Activated naive CD4-positive, alpha-beta T cell treated with anti-CD3 and anti-CD28 coated beads, Interleukin-2, amount 50 U/mL, for 24 hours (primary cell): ENCODE measurements at regions not wholly inside any gene's neighbourhood (a gene's known extent, or its start where the extent isn't known, plus 50 kb on each side); places are given as distances from the start of the nearest gene placed in this dataset.

Experiments used
- H3K27ac Mint-ChIP-seq: one replicate; pipeline ENCODE4 v1.8.0; 2021; ENCODE audit warnings: mild to moderate bottlenecking, mixed read lengths
- H3K27me3 Mint-ChIP-seq: one replicate; pipeline ENCODE4 v1.8.0; 2021; ENCODE audit warnings: mixed read lengths
- H3K36me3 Mint-ChIP-seq: one replicate; pipeline ENCODE4 v1.8.0; 2021; ENCODE audit warnings: mixed read lengths
- H3K4me1 Mint-ChIP-seq: one replicate; pipeline ENCODE4 v1.8.0; 2021; ENCODE audit warnings: mixed read lengths
- H3K4me3 Mint-ChIP-seq: one replicate; pipeline ENCODE4 v1.8.0; 2021; ENCODE audit warnings: mild to moderate bottlenecking, mixed read lengths
- H3K9me3 Mint-ChIP-seq: one replicate; pipeline ENCODE4 v1.8.0; 2021; ENCODE audit warnings: mixed read lengths

GRCh38 chr17:5809056-5809455, 224.7 kb upstream of the NLRP1 start:
- Mint-ChIP-seq H3K36me3 (peaks cover 7% of the 10 kb centered on the region), H3K4me1 (no peaks in the 10 kb centered on the region), H3K27me3 (peaks cover 9% of the 10 kb centered on the region), H3K27ac (no peak overlapping the region), H3K9me3 (peaks cover 9% of the 10 kb centered on the region), H3K4me3 (no peak overlapping the region)

GRCh38 chr17:5809580-5810188, 225.4 kb upstream of the NLRP1 start:
- no peak overlapping the region for H3K4me3 Mint-ChIP-seq
- H3K27ac Mint-ChIP-seq: no peak overlapping the region
- no peaks in the 10 kb centered on the region for H3K4me1 Mint-ChIP-seq
- peaks cover 7% of the 10 kb centered on the region for H3K36me3 Mint-ChIP-seq
- peaks cover 8% of the 10 kb centered on the region for H3K27me3 Mint-ChIP-seq
- H3K9me3 Mint-ChIP-seq: peaks cover 9% of the 10 kb centered on the region

GRCh38 chr17:5812590-5812989, 228.3 kb upstream of the NLRP1 start:
- H3K9me3 Mint-ChIP-seq: peaks cover 9% of the 10 kb centered on the region
- peaks cover 7% of the 10 kb centered on the region for H3K27me3 Mint-ChIP-seq
- no peaks in the 10 kb centered on the region for H3K4me1 Mint-ChIP-seq
- peaks cover 7% of the 10 kb centered on the region for H3K36me3 Mint-ChIP-seq
- H3K4me3 Mint-ChIP-seq: no peak overlapping the region
- no peak overlapping the region for H3K27ac Mint-ChIP-seq

- Mint-ChIP-seq H3K4me3 (no peak overlapping the region), H3K36me3 (peaks cover 7% of the 10 kb centered on the region), H3K4me1 (no peaks in the 10 kb centered on the region), H3K9me3 (peaks cover 9% of the 10 kb centered on the region), H3K27ac (no peak overlapping the region), H3K27me3 (peaks cover 11% of the 10 kb centered on the region)
These were observed 229.0 kb upstream of the NLRP1 start for GRCh38 chr17:5813357-5813756.

- peaks cover 15% of the 10 kb centered on the region for H3K27me3 Mint-ChIP-seq
These were observed 231.1 kb upstream of the NLRP1 start for GRCh38 chr17:5815396-5815795.

GRCh38 chr17:5816491-5817070, 232.3 kb upstream of the NLRP1 start:
- Mint-ChIP-seq H3K27me3 (peaks cover 10% of the 10 kb centered on the region), H3K36me3 (no peaks in the 10 kb centered on the region), H3K4me1 (no peaks in the 10 kb centered on the region), H3K4me3 (no peak overlapping the region), H3K27ac (no peak overlapping the region), H3K9me3 (no peaks in the 10 kb centered on the region)

More at GRCh38 chr17:5815396-5815795, 231.1 kb upstream of the NLRP1 start:
- no peak overlapping the region for H3K4me3 Mint-ChIP-seq
- H3K4me1 Mint-ChIP-seq: no peaks in the 10 kb centered on the region
- H3K9me3 Mint-ChIP-seq: peaks cover 9% of the 10 kb centered on the region
- no peak overlapping the region for H3K27ac Mint-ChIP-seq
- peaks cover 7% of the 10 kb centered on the region for H3K36me3 Mint-ChIP-seq

GRCh38 chr17:5817475-5818395, 233.4 kb upstream of the NLRP1 start:
- Mint-ChIP-seq H3K27me3 (peaks cover 10% of the 10 kb centered on the region), H3K4me3 (no peak overlapping the region), H3K27ac (no peak overlapping the region), H3K36me3 (no peaks in the 10 kb centered on the region), H3K9me3 (no peaks in the 10 kb centered on the region), H3K4me1 (no peaks in the 10 kb centered on the region)

- Mint-ChIP-seq H3K27me3 (peaks cover 10% of the 10 kb centered on the region), H3K4me3 (no peak overlapping the region)
These were observed 235.1 kb upstream of the NLRP1 start for GRCh38 chr17:5819396-5819795.

GRCh38 chr17:5819921-5820685, 235.8 kb upstream of the NLRP1 start:
- Mint-ChIP-seq H3K27ac (peak overlapping the region; percentile 65), H3K4me3 (no peak overlapping the region), H3K27me3 (peaks cover 10% of the 10 kb centered on the region), H3K36me3 (no peaks in the 10 kb centered on the region), H3K9me3 (no peaks in the 10 kb centered on the region), H3K4me1 (no peaks in the 10 kb centered on the region)

More at GRCh38 chr17:5819396-5819795, 235.1 kb upstream of the NLRP1 start:
- no peaks in the 10 kb centered on the region for H3K9me3 Mint-ChIP-seq
- no peaks in the 10 kb centered on the region for H3K36me3 Mint-ChIP-seq
- H3K4me1 Mint-ChIP-seq: no peaks in the 10 kb centered on the region
- no peak overlapping the region for H3K27ac Mint-ChIP-seq

- Mint-ChIP-seq H3K27ac (no peak overlapping the region), H3K27me3 (peaks cover 11% of the 10 kb centered on the region)
These were observed 236.6 kb upstream of the NLRP1 start for GRCh38 chr17:5820721-5821456.

GRCh38 chr17:5821803-5822202, 237.5 kb upstream of the NLRP1 start:
- H3K4me1 Mint-ChIP-seq: no peaks in the 10 kb centered on the region
- H3K9me3 Mint-ChIP-seq: no peaks in the 10 kb centered on the region
- H3K4me3 Mint-ChIP-seq: no peak overlapping the region
- H3K27me3 Mint-ChIP-seq: peaks cover 11% of the 10 kb centered on the region
- H3K36me3 Mint-ChIP-seq: no peaks in the 10 kb centered on the region
- no peak overlapping the region for H3K27ac Mint-ChIP-seq

More at GRCh38 chr17:5820721-5821456, 236.6 kb upstream of the NLRP1 start:
- Mint-ChIP-seq H3K4me3 (no peak overlapping the region), H3K4me1 (no peaks in the 10 kb centered on the region), H3K36me3 (no peaks in the 10 kb centered on the region), H3K9me3 (no peaks in the 10 kb centered on the region)

GRCh38 chr17:5822281-5823060, 238.2 kb upstream of the NLRP1 start:
- Mint-ChIP-seq H3K36me3 (no peaks in the 10 kb centered on the region), H3K27ac (no peak overlapping the region), H3K4me1 (no peaks in the 10 kb centered on the region), H3K9me3 (no peaks in the 10 kb centered on the region), H3K4me3 (no peak overlapping the region), H3K27me3 (peaks cover 14% of the 10 kb centered on the region)

- no peaks in the 10 kb centered on the region for H3K4me1 Mint-ChIP-seq
- H3K36me3 Mint-ChIP-seq: no peaks in the 10 kb centered on the region
- H3K9me3 Mint-ChIP-seq: no peaks in the 10 kb centered on the region
- no peak overlapping the region for H3K27ac Mint-ChIP-seq
- H3K27me3 Mint-ChIP-seq: peaks cover 11% of the 10 kb centered on the region
- no peak overlapping the region for H3K4me3 Mint-ChIP-seq
These were observed 238.9 kb upstream of the NLRP1 start for GRCh38 chr17:5823219-5823618.

- Mint-ChIP-seq H3K4me3 (no peak overlapping the region), H3K4me1 (no peaks in the 10 kb centered on the region), H3K27me3 (peaks cover 6% of the 10 kb centered on the region), H3K9me3 (no peaks in the 10 kb centered on the region), H3K27ac (no peak overlapping the region), H3K36me3 (no peaks in the 10 kb centered on the region)
These were observed 241.5 kb upstream of the NLRP1 start for GRCh38 chr17:5825717-5826330.
